LNCaP clone FGC (cell line): ENCODE measurements at regions not wholly inside any gene's neighbourhood (a gene's known extent, or its start where the extent isn't known, plus 50 kb on each side); places are given as distances from the start of the nearest gene placed in this dataset.

Source experiments
- DNase-seq: peaks from one replicate; pipeline ENCODE4 v3.0.0-alpha.2; 2011; ENCODE audit warnings: low read depth
- H3K4me3 ChIP-seq: 2 replicates; pipeline ENCODE4 v1.5.1; 2011; ENCODE audit warnings: mild to moderate bottlenecking, low read depth, low read length, control low read depth
- TF ChIP-seq, protein P1 (sequence below): IDR thresholded peaks from 2 replicates; pipeline ENCODE4 v1.5.1; 2012; ENCODE audit warnings: mild to moderate bottlenecking; ENCODE audit not compliant: control insufficient read depth, insufficient read depth; ENCODE audit errors: extremely low read depth

DNA sequence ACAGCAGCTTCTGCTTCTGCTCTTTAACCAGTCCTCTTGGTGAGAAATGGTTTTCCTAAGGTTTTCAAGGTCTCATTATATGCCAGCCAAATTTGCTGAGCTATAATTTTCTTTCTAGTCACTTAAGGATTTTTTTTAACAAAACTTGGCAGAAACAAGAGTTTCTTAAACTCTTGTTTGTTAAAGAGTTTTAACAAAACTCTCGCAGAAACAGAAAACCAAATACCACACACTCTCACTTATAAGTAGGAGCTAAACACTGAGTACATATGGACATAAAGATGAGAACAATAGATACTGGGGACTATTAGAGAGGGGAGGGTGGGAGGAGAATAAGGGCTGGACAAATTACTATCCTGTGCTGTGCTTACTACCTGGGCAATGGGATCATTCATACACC, 908.3 kb downstream of the TUSC7 start:
- no peak for DNase-seq
- no peak overlapping the region for H3K4me3 ChIP-seq
- TF ChIP-seq, protein P1, sequence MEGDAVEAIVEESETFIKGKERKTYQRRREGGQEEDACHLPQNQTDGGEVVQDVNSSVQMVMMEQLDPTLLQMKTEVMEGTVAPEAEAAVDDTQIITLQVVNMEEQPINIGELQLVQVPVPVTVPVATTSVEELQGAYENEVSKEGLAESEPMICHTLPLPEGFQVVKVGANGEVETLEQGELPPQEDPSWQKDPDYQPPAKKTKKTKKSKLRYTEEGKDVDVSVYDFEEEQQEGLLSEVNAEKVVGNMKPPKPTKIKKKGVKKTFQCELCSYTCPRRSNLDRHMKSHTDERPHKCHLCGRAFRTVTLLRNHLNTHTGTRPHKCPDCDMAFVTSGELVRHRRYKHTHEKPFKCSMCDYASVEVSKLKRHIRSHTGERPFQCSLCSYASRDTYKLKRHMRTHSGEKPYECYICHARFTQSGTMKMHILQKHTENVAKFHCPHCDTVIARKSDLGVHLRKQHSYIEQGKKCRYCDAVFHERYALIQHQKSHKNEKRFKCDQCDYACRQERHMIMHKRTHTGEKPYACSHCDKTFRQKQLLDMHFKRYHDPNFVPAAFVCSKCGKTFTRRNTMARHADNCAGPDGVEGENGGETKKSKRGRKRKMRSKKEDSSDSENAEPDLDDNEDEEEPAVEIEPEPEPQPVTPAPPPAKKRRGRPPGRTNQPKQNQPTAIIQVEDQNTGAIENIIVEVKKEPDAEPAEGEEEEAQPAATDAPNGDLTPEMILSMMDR: no peak

DNA sequence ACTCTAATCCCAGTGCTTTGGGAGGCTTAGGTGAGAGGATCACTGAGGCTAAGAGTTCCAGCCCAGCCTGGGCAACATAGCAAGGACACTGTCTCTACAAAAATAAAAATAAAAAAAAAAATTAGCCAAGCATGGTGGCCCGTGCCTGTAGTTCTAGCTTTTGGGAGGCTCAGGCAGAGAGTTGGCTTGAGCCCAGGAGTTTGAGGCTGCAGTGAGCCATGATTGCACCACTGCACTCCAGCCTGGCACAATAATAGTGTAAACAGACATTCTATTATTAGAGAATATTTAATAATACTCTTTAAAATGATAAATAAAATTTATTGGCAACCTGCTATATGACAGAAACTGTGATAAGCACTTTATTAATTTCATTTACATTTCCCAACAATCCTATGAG, 908.9 kb downstream of the TUSC7 start:
- TF ChIP-seq, protein P1: no peak
- no peak for DNase-seq
- no peak overlapping the region for H3K4me3 ChIP-seq

DNA sequence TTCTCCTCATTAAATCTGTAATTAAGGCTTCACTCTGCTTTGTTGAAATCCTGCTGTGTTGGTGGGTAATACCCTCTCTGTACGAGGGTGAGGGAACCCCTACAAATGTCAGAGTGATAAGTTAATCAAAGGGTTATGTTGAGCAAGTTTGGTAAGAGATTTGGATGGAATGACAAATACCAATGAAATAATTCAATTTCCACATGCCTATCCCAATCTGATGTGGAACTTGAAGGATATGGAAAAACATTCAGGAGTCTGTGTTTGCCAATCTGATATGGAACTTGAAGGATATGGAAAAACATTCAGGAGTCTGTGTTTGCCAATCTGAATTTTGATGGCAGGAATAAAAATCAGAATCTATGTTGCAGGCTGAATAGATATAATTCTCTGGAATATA, 910.2 kb downstream of the TUSC7 start:
- no peak overlapping the region for H3K4me3 ChIP-seq
- DNase-seq: no peak
- TF ChIP-seq, protein P1: no peak

DNA sequence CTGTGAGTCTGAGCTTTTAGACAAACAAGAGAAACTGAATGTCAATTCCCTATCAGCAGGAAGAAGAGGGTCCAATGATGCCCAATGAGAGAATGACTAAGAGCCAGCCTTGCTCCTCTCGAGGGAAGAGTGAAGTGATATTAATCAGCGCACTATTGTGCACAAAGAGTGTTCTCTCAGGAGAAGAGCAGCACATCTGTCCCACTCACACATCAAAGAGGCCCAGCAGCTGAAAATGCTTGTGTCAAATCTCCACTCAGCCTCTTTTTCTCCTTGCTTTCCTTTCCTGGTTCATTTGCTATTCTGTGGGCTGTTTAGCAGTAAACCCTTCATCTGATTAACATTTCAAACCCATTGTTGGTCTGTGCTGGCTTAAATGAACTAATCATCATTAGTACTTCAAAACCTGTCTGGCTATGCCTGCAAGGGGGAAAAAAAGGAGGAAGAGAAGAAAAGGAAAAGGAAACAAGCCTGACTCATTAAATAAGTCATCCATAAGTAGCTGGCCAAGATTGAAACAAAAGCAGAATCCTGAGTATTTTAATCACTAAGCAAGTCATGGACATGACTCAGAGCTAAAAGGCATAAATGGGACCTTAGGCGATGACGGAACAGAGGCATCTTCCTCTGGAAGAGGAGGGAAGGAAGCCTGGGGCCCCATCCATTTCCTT, 912.7 kb downstream of the TUSC7 start:
- no peak overlapping the region for H3K4me3 ChIP-seq
- no peak for DNase-seq
- TF ChIP-seq, protein P1: no peak

DNA sequence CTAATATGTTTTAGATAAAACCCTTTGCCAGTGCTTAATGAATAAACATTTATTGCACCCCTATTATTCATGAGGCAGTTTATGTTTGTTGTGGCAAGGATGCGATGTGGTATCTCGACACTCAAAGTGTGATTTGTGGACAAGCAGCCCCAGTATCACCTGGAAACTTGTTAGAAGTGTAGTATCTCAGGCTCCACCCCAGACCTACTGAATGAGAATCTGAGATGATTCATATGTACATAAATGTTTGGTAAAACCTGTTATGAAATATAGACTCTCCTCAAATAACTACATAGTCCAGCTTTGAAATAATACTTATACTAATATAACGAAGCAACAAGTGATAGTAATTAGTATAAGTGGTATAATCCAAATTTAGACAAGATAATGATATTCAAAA, 914.8 kb downstream of the TUSC7 start:
- no peak overlapping the region for H3K4me3 ChIP-seq
- TF ChIP-seq, protein P1: no peak
- no peak for DNase-seq

DNA sequence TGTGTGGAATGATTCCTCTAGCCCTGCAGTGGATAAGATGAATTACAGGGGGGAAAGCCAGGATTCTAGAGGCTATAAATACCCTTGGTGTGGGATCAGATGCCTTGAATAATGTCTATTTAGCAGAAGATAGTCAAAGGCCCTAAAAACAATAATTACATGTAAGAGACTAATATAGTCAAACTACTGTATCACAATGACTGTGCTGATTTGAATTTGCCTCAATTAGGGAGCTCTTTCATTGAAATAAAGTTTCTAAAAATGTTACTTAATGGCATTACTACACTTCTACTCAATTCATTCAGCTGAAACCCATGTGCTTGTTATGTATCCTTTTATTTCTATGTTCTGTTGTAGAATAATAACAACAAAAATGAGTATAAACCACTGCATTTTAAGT, 915.6 kb downstream of the TUSC7 start:
- no peak for DNase-seq
- no peak overlapping the region for H3K4me3 ChIP-seq
- TF ChIP-seq, protein P1: no peak

DNA sequence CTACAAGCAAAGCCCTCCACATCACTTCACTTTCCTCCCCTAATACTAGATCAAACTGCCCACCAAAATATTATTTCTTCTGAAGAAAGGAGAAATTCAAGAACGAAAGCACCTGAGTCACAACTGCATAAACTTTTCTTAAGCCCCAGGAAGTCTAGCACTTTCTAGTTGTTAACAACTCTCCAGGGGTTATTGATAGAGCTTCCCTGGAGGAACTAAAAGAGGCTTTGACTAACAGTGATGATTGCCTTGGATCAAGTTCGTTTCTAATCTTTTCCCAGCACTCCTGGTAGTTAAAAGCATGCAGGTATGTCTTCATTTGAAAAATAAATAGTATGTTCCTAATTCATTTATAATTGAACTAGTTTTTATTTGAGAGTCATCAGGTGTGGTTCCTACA, 917.0 kb downstream of the TUSC7 start:
- H3K4me3 ChIP-seq: no peak overlapping the region
- no peak for DNase-seq
- TF ChIP-seq, protein P1: no peak
